Endothelial cell of umbilical vein (primary cell): ENCODE measurements at regions not wholly inside any gene's neighbourhood (a gene's known extent, or its start where the extent isn't known, plus 50 kb on each side); places are given as distances from the start of the nearest gene placed in this dataset.

Source experiments
- BruUV-seq: library from RNA; stranded (reverse); fragments of 400-500 nt; replicated peaks from 2 replicates; lab custom pipeline; 2021; lab: Mats Ljungman, UMichigan
- CTCF ChIA-PET: fragments of 300-600, 350-600 bp; sonication (Branson Sonifier 250); formaldehyde crosslinking; loops from one replicate; lab custom pipeline; 2021; ENCODE audit warnings: antibody characterized with exemption, inconsistent platforms; lab: Charles Lee
- POLR2A ChIA-PET: fragments of 300-600, 350-600 bp; sonication (Branson Sonifier 250); formaldehyde crosslinking; loops from one replicate; lab custom pipeline; 2021; ENCODE audit warnings: antibody characterized with exemption, inconsistent platforms; lab: Charles Lee
- DNase-seq: peaks from one replicate; pipeline ENCODE4 v3.0.0-alpha.2; 2011; ENCODE audit warnings: low read depth, low spot score
- FAIRE-seq: peaks from 2 replicates; lab custom pipeline; 2011; peaks lifted over from hg19 to GRCh38; lab: Jason Lieb, UNC
- H2AFZ ChIP-seq: 2 replicates; pipeline ENCODE4 v1.6.0; 2012; ENCODE audit warnings: low read depth, low read length, control low read depth, inconsistent platforms
- H3K27ac ChIP-seq: 2 replicates; pipeline ENCODE4 v1.5.1; 2011; ENCODE audit warnings: low read depth, mild to moderate bottlenecking, control low read depth, low read length, moderate library complexity; ENCODE audit not compliant: insufficient read depth
- H3K27me3 ChIP-seq, 2 experiments: 2 replicates each; pipeline versions ENCODE4 v1.6.0 to v1.6.1; 2011; ENCODE audit warnings: low read length in 2 of 2, mixed read lengths in 1 of 2; ENCODE audit not compliant: control insufficient read depth in 2 of 2, insufficient read depth in 2 of 2
- H3K36me3 ChIP-seq, 2 experiments: 2 replicates in 1 of 2; 3 replicates in 1 of 2; pipeline ENCODE4 v1.5.1; 2011; ENCODE audit warnings: low read length in 2 of 2, mild to moderate bottlenecking in 1 of 2, moderate library complexity in 1 of 2; ENCODE audit not compliant: control insufficient read depth in 2 of 2, insufficient read depth in 2 of 2; ENCODE audit errors: extremely low read depth in 1 of 2
- H3K4me1 ChIP-seq: 3 replicates; pipeline ENCODE4 v1.5.1; 2011; ENCODE audit warnings: mild to moderate bottlenecking, low read length; ENCODE audit not compliant: control insufficient read depth, insufficient read depth; ENCODE audit errors: extremely low read depth
- H3K4me2 ChIP-seq: 2 replicates; pipeline ENCODE4 v1.6.1; 2011; ENCODE audit warnings: low read length, control low read depth, mixed read lengths; ENCODE audit not compliant: insufficient read depth
- H3K4me3 ChIP-seq, 3 experiments: fragments of 200-600 bp in 1 of 3; sonication (generic), shearing (Covaris generic) in 1 of 3; replicated peaks in 1 of 3; 2 replicates each; pipeline ENCODE4 v1.5.1; 2011 to 2016; ENCODE audit warnings: control low read depth in 3 of 3, low read length in 3 of 3, mild to moderate bottlenecking in 2 of 3, inconsistent platforms in 1 of 3, low read depth in 1 of 3, moderate library complexity in 1 of 3; ENCODE audit not compliant: insufficient read depth in 1 of 3
- H3K79me2 ChIP-seq: 2 replicates; pipeline ENCODE4 v1.6.0; 2012; ENCODE audit warnings: low read length, inconsistent platforms; ENCODE audit not compliant: control insufficient read depth, insufficient read depth
- H3K9ac ChIP-seq: replicated peaks from 2 replicates; pipeline ENCODE3; 2011; ENCODE audit warnings: low read length, control low read depth; ENCODE audit not compliant: insufficient read depth; ENCODE audit errors: extremely low read depth
- H3K9me1 ChIP-seq: replicated peaks from 3 replicates; pipeline ENCODE4 v1.6.0; 2011; ENCODE audit warnings: mild to moderate bottlenecking, low read length; ENCODE audit not compliant: control insufficient read depth, insufficient read depth; ENCODE audit errors: extremely low read depth
- H3K9me3 ChIP-seq: replicated peaks from 2 replicates; pipeline ENCODE4 v1.5.1; 2012; ENCODE audit warnings: low read length, inconsistent platforms; ENCODE audit not compliant: control insufficient read depth, insufficient read depth
- H4K20me1 ChIP-seq: replicated peaks from 2 replicates; pipeline ENCODE3; 2011; ENCODE audit warnings: mild to moderate bottlenecking, low read length; ENCODE audit not compliant: control insufficient read depth, insufficient read depth; ENCODE audit errors: extremely low read depth
- CTCF ChIP-seq, 2 donors: IDR thresholded peaks; 1 replicate in 1 of 2; 2 replicates in 1 of 2; pipeline ENCODE4 v1.5.1; 2011; ENCODE audit warnings: low read length in 2 of 2, mild to moderate bottlenecking in 2 of 2, moderate library complexity in 2 of 2, control low read depth in 1 of 2, inconsistent platforms in 1 of 2, low read depth in 1 of 2; ENCODE audit not compliant: insufficient read depth in 1 of 2; ENCODE audit errors: extremely low read depth in 1 of 2
- EZH2 ChIP-seq: IDR thresholded peaks from 2 replicates; pipeline ENCODE4 v1.6.1; 2012; ENCODE audit warnings: borderline replicate concordance, low read depth, mild to moderate bottlenecking, moderate library complexity, low read length, inconsistent platforms; ENCODE audit not compliant: severe bottlenecking
- FOS ChIP-seq: IDR thresholded peaks from 2 replicates; pipeline ENCODE4 v1.6.1; 2011; ENCODE audit warnings: mild to moderate bottlenecking, low read length, moderate library complexity, borderline replicate concordance; ENCODE audit not compliant: insufficient read depth
- GATA2 ChIP-seq: IDR thresholded peaks from 2 replicates; pipeline ENCODE4 v1.7.0; 2011; ENCODE audit warnings: low read depth, mild to moderate bottlenecking, moderate library complexity, mixed read lengths, low read length; ENCODE audit not compliant: insufficient read length, insufficient read depth
- JUN ChIP-seq: IDR thresholded peaks from 2 replicates; pipeline ENCODE4 v1.6.1; 2011; ENCODE audit warnings: borderline replicate concordance, low read depth; ENCODE audit not compliant: insufficient read length, insufficient read depth
- MAX ChIP-seq: IDR thresholded peaks from 2 replicates; pipeline ENCODE4 v1.6.1; 2011; ENCODE audit not compliant: insufficient read depth, insufficient read length
- MYC ChIP-seq: IDR thresholded peaks from one replicate; pipeline ENCODE4 v1.6.1; 2011; ENCODE audit warnings: mild to moderate bottlenecking, low read depth, low read length
- POLR2A ChIP-seq: IDR thresholded peaks from 2 replicates; pipeline ENCODE4 v1.6.1; 2012; ENCODE audit warnings: low read depth, mild to moderate bottlenecking, control low read depth, low read length
- POLR2AphosphoS5 ChIP-seq: IDR thresholded peaks from 2 replicates; pipeline ENCODE4 v1.6.1; 2012; ENCODE audit warnings: low read depth, mild to moderate bottlenecking, control low read depth, low read length, moderate library complexity; ENCODE audit not compliant: insufficient read depth
- dilution Hi-C: fragments of 300-500 bp; cut with MboI; formaldehyde crosslinking; loops from one replicate; pipeline ENCODE4 v1.15.0; 2019; ENCODE audit warnings: low sequenced_read_pairs; ENCODE audit not compliant: extremely low pct_ligation_motif_present
- intact Hi-C: fragments of 100-400 bp; cut with micrococcal nuclease; formaldehyde crosslinking; loops from one replicate; pipeline ENCODE4 v1.10.0; 2022

GRCh38 chr4:159542296-159542695 is 439.4 kb downstream of the RAPGEF2 start:
- Histone ChIP-seq H3K36me3 (no peaks in the 10 kb centered on the region), H3K9me3 (no peaks in the 10 kb centered on the region), H3K4me3 (no peak overlapping the region), H4K20me1 (no peaks in the 10 kb centered on the region), H3K4me1 (no peaks in the 10 kb centered on the region), H3K4me2 (no peak overlapping the region), H3K9me1 (no peaks in the 10 kb centered on the region), H3K9ac (no peak overlapping the region), H2AFZ (no peak overlapping the region), H3K27me3 (peaks cover 11 to 26% of the 10 kb centered on the region in 2 experiments), H3K27ac (no peak overlapping the region), H3K79me2 (no peaks in the 10 kb centered on the region)
- ChIA-PET POLR2A (no interaction called here), CTCF (no interaction called here)
- intact Hi-C loops = no loop called here
- TF ChIP-seq MYC = no peak
- TF ChIP-seq MAX = no peak
- TF ChIP-seq EZH2 = no peak
- TF ChIP-seq CTCF (IDR thresholded peaks at IDR 0.05; ENCODE audit: extremely low read depth in 1 of 2, insufficient read depth in 1 of 2, low read depth in 1 of 2, low read length in 2 of 2) = no peak
- TF ChIP-seq GATA2 = no peak
- no peak for TF ChIP-seq POLR2A
- TF ChIP-seq JUN = no peak
- TF ChIP-seq FOS = no peak
- TF ChIP-seq POLR2AphosphoS5 = no peak
- FAIRE-seq (no peak), DNase-seq (no peak)
- no TSS peak for BruUV-seq
- dilution Hi-C loops = no loop called here
